Left lung (tissue), 4 donors: ENCODE measurements at regions not wholly inside any gene's neighbourhood (a gene's known extent, or its start where the extent isn't known, plus 50 kb on each side); places are given as distances from the start of the nearest gene placed in this dataset.
"Not testable (repeated sequence)": the region's sequence is repeated elsewhere in the genome, so short reads cannot be mapped to it uniquely, and the experiment has no call there.

Experiments used
- ATAC-seq: fragments of 200-7000 bp; cut with Tn5 transposase; one replicate; pipeline ENCODE4 v1.9.1; 2020; ENCODE audit warnings: moderate library complexity
- DNase-seq, 4 donors: peaks; one replicate each; pipeline ENCODE4 v3.0.0-alpha.2; 2013 to 2020
- H3K27ac ChIP-seq, 2 donors: fragments of 200-600 bp; sonication (generic) in 1 of 2; one replicate each; pipeline versions ENCODE4 v1.5.0 to v1.8.0; 2020 to 2021
- H3K27me3 ChIP-seq, 2 donors: fragments of 200-600 bp; sonication (generic) in 1 of 2; one replicate each; pipeline versions ENCODE4 v1.5.0 to v1.8.0; 2020 to 2021
- H3K36me3 ChIP-seq, 2 donors: fragments of 200-600 bp; sonication (generic) in 1 of 2; one replicate each; pipeline versions ENCODE4 v1.5.0 to v1.8.0; 2020 to 2021
- H3K4me1 ChIP-seq, 2 donors: fragments of 200-600 bp; one replicate each; pipeline ENCODE4 v1.8.0; 2021
- H3K4me3 ChIP-seq, 2 donors: fragments of 200-600 bp; sonication (generic) in 1 of 2; one replicate each; pipeline versions ENCODE4 v1.5.0 to v1.8.0; 2020 to 2021; ENCODE audit warnings: mild to moderate bottlenecking in 1 of 2
- H3K9me3 ChIP-seq, 2 donors: fragments of 200-600 bp; sonication (generic) in 1 of 2; one replicate each; pipeline versions ENCODE4 v1.5.0 to v1.8.0; 2020 to 2021
- intact Hi-C, 2 donors: fragments of 100-400 bp; cut with DNase I; formaldehyde crosslinking; loops; one replicate each; pipeline versions ENCODE4 v1.11.2 to v1.14.2; 2022
- TF ChIP-seq, protein P1 (sequence below), 2 donors: fragments of 200-600 bp; sonication (generic) in 1 of 2; IDR thresholded peaks; one replicate each; pipeline versions ENCODE4 v1.5.0 to v1.8.0; 2021; ENCODE audit warnings: antibody characterized with exemption in 2 of 2
- donor health status: DM: no; HTN: yes; CAD: no.
- donor health status: DM: no; HTN: no; CAD: no.

DNA sequence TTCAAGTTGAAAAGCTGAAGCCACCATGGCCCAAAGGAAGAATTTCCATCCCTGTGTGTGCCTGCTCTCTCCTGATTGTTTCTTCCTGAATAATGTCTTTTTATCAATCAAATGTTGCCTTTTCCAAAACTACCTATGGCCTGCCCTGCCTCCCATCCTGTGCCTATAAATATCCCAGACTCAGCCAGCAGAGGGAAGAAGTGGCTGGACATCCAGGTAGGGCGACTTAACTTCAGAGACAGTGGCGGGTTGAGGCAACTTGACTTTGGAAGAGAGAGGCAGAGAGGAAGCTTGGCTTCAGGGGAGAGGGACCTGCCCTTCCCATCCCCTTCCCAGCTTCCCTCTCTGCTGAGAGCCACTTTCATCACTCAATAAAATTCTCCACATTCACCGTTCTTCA is 133.0 kb downstream of the LCA5 start:
- peaks cover 0 to 4% of the 10 kb centered on the region in 2 donors for H3K4me1 ChIP-seq
- no peaks in the 10 kb centered on the region for H3K9me3 ChIP-seq
- H3K4me3 ChIP-seq: no peak overlapping the region
- DNase-seq (no peak), ATAC-seq (no peak)
- no peaks in the 10 kb centered on the region for H3K27me3 ChIP-seq
- intact Hi-C loops: no loop called here
- H3K27ac ChIP-seq: no peak overlapping the region
- H3K36me3 ChIP-seq: no peaks in the 10 kb centered on the region
- TF ChIP-seq, protein P1, sequence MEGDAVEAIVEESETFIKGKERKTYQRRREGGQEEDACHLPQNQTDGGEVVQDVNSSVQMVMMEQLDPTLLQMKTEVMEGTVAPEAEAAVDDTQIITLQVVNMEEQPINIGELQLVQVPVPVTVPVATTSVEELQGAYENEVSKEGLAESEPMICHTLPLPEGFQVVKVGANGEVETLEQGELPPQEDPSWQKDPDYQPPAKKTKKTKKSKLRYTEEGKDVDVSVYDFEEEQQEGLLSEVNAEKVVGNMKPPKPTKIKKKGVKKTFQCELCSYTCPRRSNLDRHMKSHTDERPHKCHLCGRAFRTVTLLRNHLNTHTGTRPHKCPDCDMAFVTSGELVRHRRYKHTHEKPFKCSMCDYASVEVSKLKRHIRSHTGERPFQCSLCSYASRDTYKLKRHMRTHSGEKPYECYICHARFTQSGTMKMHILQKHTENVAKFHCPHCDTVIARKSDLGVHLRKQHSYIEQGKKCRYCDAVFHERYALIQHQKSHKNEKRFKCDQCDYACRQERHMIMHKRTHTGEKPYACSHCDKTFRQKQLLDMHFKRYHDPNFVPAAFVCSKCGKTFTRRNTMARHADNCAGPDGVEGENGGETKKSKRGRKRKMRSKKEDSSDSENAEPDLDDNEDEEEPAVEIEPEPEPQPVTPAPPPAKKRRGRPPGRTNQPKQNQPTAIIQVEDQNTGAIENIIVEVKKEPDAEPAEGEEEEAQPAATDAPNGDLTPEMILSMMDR (IDR thresholded peaks at IDR 0.05): no peak

DNA sequence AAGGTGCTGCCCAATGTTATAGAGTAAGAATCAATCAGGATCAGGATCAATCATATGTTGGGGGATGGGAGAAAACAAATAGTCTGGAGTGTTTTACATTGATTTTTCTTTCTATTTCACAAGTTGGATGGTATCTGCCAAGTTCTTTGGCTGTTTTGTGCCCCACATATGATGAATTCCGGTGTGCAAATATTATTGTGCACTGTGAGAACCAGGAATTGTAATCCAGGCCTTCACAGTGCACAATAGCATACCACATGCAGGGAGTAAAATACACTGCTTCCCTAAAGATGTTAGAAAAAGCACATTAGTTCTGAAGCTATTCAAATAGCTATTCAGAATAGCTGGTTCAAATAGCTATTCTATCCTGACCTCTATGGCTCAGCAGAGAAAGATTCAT is 133.7 kb downstream of the LCA5 start:
- peaks cover 0 to 2% of the 10 kb centered on the region in 2 donors for H3K4me1 ChIP-seq
- no peak overlapping the region for H3K27ac ChIP-seq
- DNase-seq (no peak), ATAC-seq (no peak)
- H3K36me3 ChIP-seq: no peaks in the 10 kb centered on the region
- H3K27me3 ChIP-seq: no peaks in the 10 kb centered on the region
- no peak overlapping the region for H3K4me3 ChIP-seq
- intact Hi-C loops: no loop called here
- no peaks in the 10 kb centered on the region for H3K9me3 ChIP-seq
- TF ChIP-seq, protein P1 (IDR thresholded peaks at IDR 0.05): no peak

DNA sequence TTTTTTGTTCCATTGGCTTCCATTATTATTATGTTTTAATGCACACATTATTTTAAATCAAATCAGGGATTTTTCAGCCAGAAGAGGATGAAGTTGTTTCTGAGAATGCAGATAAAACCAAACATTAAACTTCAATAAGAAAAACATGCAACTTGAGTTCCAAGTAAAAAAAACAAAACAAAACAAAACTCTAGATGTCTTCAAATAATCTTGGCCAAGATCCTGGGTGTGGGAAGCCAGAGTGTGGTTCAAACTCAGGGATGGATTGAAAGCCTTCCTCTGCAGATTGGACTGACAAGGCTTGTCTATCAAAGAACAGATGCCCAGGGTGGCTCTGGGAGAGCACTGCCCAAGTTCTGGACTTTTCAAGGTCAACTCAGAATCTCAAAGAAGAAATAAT is 134.1 kb downstream of the LCA5 start:
- Histone ChIP-seq H3K27me3 (no peaks in the 10 kb centered on the region), H3K27ac (no peak overlapping the region), H3K9me3 (no peaks in the 10 kb centered on the region), H3K36me3 (no peaks in the 10 kb centered on the region), H3K4me3 (no peak overlapping the region), H3K4me1 (no peaks in the 10 kb centered on the region)
- intact Hi-C loops: no loop called here
- ATAC-seq (no peak), DNase-seq (peak in 1 of 4 donors; percentile 43)
- TF ChIP-seq, protein P1 (IDR thresholded peaks at IDR 0.05): no peak

DNA sequence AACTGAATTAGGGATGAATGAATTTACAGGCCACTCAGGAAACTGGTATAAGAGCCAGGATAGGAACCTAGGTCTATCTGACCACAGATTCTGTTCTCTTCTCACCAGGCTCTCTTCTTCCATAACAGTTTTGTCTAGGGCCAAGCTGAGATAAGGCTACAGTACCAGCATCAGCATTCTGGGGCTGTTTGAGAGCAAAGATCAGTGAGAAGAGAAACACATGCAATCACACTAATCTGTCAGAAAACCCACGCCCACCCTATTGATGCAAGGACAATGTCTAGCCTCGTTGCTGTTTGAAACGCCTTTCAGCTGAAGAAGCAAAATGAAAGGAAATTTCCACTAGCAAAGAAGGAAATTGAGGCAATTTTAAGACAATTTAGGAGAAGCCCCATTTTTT is 137.7 kb downstream of the LCA5 start:
- intact Hi-C loops: no loop called here
- DNase-seq (no peak), ATAC-seq (no peak)
- Histone ChIP-seq H3K4me1 (no peaks in the 10 kb centered on the region), H3K4me3 (no peak overlapping the region), H3K36me3 (no peaks in the 10 kb centered on the region), H3K9me3 (no peaks in the 10 kb centered on the region), H3K27ac (no peak overlapping the region), H3K27me3 (no peaks in the 10 kb centered on the region)
- TF ChIP-seq, protein P1 (IDR thresholded peaks at IDR 0.05): no peak

DNA sequence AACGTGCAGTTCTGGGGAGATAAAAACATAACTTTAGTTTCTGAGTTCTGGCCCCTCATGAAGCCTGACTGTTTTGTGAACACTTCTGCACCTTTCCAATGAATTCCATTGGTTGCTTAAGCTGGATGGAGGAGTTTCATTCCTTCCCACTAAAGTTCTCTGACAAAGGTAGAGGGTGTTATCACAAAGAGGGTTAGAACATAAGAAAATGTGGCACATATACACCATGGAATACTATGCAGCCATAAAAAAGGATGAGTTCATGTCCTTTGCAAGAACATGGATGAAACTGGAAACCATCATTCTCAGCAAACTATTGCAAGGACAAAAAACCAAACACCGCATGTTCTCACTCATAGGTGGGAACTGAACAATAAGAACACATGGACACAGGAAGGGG is 138.6 kb downstream of the LCA5 start:
- H3K9me3 ChIP-seq, ATAC-seq, H3K27ac ChIP-seq, DNase-seq, H3K27me3 ChIP-seq, H3K4me3 ChIP-seq, intact Hi-C loops, H3K36me3 ChIP-seq, H3K4me1 ChIP-seq: not testable (repeated sequence)

DNA sequence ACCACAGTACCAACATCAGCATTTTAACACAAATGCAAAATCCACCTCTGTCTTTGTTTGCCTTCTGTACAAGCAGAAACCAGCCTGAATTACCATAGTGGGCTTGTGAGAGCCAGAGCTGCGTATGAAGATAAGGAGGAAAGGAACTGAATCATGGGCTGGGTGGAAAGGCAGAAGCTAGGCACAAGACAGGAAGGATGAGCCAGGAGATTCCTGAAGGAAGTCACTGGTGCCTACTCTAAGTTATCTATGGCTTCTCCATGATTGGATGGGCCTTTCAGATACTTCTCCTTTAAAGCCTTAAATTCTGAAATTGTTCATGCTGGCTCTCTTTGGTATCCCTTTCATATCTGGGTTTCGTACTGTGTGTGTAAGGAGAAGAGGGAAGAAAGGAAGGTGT is 140.6 kb downstream of the LCA5 start:
- no peak for ATAC-seq
- intact Hi-C loops: no loop called here
- Histone ChIP-seq H3K9me3 (no peaks in the 10 kb centered on the region), H3K27me3 (no peaks in the 10 kb centered on the region), H3K27ac (no peak overlapping the region), H3K4me1 (no peaks in the 10 kb centered on the region), H3K36me3 (no peaks in the 10 kb centered on the region), H3K4me3 (no peak overlapping the region)
- no peak for DNase-seq
- TF ChIP-seq, protein P1 (IDR thresholded peaks at IDR 0.05): no peak
